Hematopoietic multipotent progenitor cell treated with erythropoietin and hydrocortisone succinate and interleukin-3 and kit ligand, for 4 days (in vitro differentiated cells): ENCODE measurements at regions not wholly inside any gene's neighbourhood (a gene's known extent, or its start where the extent isn't known, plus 50 kb on each side); places are given as distances from the start of the nearest gene placed in this dataset.
"Not testable (repeated sequence)": the region's sequence is repeated elsewhere in the genome, so short reads cannot be mapped to it uniquely, and the experiment has no call there.

Experiments used
- DNase-seq: peaks from one replicate; pipeline ENCODE4 v3.0.0-alpha.2; 2015

DNA sequence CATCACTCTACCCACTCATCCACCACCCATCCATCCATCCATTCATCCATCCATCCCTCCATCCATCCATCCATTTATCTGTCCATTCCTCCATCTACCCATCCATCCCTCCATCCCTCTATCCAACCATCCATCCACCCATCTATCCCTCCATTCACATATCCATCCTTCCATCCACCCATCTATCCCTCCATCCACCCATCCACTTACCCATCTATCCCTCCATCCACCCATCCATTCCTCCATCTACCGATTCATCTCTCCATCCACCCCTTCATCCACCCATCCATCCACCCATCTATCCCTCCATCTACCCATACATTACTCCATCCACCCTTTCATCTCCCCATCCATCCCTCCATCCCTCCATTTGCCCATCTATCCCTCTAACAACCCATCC, 239.6 kb upstream of the SHH start:
- no peak for DNase-seq

DNA sequence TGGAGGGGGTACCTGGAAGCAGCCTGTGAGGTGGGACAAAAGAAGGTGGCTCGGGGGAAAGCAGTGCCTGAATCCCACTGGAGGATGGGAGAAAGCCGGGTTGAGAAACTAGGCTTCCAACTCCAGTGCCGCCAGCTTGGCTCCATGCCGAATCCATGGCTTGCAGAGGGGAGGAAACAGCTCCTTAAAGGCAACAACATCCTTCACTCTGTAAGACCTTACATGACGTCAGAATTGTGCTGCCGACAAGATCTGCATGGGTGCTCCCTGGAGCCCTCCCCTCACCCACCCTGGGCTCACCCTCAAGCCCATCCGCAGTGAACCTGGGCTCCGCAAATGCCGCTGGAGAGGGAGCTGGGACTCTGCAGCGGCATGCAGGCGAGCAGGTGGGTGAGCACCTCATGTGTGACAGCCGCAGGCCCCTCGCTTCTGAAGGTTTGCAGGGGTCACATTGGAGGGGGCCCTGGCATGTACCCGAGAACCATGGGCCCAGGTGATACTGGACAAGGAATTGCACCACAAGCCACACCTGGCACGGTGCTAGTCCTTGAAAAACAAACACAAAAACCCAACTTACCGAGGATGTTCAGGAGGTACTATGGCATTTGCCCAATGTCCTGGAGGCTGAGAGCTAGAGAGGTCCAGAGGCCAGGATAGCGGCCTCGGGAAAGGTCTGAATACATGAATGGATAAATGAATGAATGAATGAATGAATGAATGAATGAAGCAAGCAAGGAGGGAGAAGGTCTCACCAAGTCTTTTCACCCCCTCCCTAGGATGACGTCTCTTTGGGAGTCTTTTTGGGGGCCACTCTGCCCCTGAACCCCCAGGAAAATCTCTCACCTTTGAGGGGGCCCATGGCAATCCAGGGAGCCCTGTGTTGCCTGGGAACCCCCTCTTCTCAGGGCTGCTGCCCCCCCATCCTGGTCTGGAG, 238.6 kb upstream of the SHH start:
- no peak for DNase-seq

DNA sequence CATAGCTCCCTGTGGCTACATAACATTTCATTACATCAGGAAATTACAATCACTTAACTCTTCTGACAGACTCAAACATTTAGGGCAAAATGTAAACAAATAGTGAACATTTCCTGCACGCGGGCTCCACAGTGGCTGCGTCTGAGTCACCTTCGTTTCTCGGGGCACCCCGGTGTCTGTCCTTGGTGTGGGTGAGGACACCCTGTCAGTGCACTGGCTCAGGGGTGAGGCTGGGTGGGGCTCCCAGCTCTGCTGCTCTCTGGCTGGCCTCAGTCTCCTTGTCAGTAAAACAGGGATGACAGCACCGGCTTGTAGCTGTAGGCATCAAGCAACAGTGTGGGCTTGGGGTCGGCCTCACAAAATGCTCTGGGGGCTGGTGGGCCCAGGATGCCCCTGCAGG, 237.1 kb upstream of the SHH start:
- no peak for DNase-seq

DNA sequence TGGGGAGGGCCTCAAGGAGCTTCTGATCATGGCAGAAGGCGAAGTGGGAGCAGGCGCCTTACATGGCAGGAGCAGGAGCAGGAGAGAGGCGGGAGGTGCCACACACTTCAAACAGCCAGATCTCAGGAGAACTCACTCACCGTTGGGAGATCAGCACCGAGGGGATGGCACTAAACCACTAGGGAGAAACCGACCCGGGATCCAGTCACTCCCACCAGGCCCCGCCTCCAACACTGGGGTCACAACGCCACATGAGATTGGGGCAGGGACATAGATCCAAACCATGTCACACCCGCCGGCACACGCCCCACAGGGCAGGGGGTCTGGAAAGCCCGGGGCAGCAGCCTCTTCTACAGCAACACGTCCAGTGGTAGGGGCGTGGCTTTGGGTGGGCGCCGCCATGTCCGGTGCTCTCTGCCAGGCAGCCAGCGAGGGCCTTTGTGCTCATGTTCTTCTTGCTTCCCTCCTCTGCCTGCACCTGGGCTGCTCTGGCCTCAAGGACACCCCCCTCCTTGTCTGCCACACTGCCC, 233.8 kb upstream of the SHH start:
- no peak for DNase-seq

DNA sequence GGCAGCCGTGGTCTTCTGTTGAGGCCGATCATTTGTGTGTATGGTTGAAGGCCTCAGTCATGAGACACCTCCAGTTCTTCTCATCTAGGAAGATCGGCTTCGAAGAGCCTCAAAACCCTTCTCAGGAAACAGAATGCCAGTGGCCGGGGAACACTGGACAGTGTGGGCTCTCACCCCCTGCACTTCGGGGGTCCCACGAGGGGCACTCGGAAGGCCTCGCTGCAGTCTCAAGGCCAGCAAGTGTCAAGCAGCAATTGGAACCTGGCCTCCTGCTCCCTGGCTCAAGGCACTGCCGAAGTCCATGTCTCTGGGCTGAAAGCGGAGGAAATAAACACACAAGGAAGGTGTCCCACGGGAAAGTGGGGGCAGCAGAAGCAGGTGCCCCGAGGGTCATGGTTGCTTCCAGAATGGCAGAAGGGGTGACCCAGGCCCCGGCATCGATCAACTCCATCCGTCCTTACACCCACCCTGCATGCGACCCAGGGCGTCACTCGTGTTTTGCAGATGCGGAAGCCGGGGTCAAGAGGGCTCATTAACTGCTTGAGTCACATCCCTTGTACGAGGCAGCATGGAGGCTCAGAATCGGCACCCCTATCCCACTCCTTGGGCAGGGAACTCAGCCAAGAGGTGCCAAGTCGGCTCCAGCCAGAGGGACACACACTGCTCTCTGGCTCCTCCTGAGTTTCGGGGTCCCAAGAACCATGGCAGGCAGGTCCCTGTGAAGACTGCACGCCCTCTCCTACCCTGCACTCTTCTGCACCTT, 231.3 kb upstream of the SHH start:
- DNase-seq, result no peak

DNA sequence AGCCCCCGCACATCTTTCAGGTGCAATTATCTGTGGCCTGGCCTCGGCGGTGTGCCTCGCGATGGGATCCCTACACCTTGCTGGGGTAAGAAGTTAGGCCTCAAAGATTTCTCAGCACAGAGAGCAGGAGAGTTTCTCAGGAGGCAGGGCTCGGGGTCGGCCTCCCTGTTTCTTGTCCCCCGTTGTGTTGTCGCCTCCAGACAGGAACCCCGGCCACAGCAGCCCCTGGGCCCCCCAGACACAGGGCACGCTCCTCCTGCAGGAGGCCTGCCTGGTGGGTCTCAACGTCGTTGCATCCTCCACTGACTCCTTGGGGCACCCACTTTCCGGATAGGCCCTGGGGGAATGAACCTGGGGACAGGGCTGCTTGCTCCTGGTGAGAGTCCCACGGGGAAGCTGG, 229.1 kb upstream of the SHH start:
- DNase-seq, result no peak

DNA sequence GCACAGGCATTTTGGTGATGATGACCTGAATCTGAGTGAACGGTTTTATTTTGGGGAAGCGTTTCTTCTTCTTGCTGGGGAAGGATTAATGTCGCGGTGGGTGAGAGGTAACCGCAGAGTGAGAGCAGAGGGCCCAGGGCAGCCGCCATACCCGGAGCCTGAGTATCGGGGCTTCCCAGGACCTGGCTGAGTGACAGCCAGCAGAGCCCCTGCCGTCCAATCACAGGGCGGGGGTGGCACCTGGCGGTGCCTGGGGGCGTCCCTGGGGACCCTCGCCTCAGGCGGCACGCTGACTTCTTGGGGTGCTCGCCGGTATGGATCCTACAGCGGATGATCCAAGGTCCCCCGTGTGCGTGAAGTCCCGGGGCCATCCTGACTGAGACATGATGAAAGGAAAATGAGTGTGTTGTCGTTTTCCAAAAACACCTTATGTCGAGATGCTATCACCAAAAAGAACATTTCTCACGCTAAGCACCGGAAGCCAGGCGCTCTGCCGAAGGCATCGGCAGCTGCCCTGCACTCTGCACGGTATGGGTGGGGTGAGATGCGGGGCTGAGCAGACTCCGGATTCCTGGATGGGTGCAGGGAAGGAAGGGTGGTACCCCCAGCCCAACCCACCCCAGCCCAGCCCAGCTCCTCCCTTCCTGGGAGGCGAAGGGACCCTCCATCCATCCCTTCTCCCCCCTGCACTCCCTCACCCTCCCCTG, 227.9 kb upstream of the SHH start:
- no peak for DNase-seq

DNA sequence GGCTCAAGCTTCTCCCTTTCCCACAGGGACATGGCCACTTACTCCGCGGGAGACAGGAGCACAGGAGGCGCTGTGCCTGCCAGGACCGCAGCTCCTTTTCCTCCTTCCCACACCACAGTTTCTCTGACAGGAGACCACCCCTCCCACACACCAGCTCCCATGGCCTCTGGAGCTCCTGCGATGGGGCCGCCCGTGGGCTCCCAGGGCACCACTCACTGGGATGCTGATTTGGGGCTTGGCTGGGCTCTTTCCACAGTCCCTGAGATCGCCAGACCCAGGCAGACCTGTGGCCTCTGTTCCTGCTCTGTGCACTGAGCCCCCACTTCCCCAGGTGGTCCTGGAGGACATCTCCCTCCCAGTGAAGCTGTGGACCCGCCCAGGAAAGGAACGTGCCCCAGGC, 226.9 kb upstream of the SHH start:
- no peak for DNase-seq

DNA sequence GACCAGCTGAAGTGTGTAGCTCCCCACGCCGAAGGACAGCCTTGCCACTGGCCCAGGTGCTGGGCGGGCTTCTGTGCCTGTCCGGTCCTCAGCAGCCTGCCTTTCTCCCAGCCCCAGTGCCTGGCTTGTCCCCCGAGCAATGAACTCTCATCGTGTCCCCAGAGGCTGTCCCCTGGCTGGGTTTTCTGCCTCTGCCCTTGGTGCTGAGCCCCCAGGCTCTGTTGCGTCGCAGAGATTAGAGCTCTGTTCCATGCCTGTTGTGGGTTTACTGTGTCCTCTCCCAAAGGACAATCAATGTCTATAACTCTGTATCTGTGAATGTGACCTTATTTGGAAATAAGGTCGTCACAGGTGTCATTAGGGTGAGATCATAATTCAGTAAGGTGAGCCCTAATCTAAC, 226.1 kb upstream of the SHH start:
- no peak for DNase-seq

DNA sequence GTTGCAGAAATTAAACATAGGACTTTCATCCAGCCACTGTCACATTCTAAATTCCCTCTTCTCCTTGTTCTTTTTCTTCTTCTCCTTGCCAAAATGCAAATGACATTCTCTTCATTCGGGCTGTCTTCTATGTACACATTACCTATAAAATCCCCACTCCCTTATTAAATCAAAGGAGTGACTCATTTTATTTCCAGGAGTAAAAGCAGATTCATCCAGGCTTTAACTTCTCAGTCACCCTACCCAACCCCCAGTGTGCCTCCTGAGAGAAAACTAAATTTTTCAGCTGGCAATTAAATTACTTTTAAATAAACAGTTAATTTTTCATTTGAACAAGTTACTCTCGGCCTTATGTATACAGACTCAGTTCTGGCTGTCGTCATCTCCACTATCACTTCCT, 223.9 kb upstream of the SHH start:
- DNase-seq, result no peak

DNA sequence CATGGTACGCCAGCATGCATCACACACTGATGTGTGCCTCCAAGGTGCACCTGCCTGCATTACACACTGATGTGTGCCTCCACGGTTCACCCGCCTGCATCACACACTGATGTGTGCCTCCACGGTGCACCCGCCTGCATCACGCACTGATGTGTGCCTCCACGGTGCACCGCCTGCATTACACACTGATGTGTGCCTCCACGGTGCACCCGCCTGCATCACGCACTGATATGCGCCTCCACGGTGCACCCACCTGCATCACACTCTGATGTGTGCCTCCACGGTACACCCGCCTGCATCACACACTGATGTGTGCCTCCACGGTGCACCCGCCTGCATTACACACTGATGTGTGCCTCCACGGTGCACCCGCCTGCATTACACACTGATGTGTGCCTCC, 223.1 kb upstream of the SHH start:
- not testable (repeated sequence) for DNase-seq

DNA sequence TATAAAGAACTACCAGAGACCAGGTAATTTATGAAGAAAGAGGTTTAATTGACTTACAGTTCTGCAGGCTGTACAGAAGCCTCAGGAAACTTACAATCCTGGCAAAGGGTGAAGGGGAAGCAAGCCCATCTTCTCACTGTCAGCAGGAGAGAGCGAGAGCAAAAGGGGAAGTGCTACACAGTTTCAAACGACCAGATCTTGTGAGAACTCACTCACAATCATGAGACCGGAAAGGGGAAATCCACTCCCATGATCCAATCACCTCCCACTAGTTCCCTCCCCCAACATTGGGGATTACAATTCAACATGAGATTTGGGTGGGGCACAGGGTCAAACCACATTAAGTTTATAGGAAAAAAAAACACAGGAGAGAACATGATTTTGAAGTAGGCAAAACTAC, 222.1 kb upstream of the SHH start:
- peak; percentile 85 for DNase-seq

DNA sequence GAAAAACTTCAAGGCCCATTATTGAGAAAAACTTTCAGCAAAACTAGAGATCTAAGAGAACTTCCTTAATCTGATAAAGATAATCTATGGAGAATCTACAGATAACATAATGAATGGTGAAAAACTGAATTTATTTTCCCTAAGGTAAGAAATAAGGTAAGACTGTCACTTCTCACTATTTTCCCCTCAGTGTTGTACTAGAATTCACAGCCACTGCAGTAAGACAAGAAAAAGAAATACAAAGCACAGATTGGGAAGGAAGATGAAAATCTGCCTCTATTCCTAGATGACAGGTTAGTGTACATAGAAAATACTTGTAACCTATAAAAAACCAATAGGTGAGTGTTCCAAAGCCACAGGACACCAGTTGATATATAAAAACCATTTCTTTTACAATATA, 220.7 kb upstream of the SHH start:
- DNase-seq, result no peak

DNA sequence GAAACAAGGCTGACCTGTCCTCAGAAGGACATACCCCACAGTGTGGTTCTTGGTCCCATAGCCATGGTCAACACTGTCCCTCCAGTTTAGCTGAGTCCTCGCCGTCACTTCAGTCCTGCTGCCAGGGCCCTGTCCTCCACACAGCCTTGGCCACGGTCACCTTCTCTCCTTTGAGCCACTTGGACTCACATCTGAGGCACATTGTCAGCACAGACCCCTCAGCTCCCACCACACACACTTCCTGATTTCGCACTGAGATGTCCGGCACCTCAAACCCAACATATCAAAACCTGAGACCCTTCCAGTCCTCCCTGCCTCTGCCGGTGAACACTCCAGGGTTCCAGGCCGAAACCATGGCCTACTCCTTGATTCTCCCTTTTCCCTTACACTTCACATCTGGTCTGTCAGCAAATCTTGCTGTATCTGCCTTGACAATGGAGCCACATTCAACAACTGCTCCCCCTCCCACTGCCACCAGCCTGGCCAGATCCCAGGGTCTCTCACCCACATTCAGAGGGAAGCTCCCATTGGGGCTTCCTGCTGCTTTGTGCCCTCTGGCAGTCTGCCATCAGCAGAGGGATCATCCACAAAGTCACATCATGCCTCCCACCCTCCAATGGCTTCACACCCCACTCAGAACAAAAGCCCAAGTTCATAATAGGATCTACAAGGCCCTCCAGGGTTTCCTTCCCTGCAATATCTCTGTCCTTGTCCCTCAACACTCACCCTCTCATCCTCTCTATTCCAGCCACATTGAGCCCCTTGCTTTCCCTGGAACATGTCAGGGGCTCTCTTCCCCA, 219.6 kb upstream of the SHH start:
- no peak for DNase-seq

DNA sequence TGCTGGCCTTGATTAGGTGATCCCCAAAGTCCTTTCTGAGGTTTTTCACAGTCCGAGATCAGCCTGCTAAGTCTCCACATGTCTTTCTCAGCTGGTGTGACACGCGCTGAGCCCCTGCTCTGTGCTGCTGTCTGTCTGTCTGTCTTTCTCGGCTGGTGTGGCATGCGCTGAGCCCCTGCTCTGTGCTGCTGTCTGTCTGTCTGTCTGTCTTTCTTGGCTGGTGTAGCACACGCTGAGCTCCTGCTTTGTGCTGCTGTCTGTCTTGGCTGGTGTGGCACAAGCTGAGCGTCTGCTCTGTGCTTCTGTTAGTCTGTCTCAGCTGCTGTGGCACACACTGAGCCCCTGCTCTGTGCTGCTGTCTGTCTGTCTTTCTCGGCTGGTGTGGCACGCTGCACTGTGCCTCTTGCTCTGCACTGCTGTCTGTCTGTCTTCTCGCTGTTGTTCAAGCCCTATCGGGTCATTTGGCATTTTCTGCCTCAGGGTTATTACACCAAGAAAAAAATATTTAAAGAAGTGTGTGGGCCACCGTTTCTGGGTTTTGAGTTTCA, 217.3 kb upstream of the SHH start:
- DNase-seq, result no peak

DNA sequence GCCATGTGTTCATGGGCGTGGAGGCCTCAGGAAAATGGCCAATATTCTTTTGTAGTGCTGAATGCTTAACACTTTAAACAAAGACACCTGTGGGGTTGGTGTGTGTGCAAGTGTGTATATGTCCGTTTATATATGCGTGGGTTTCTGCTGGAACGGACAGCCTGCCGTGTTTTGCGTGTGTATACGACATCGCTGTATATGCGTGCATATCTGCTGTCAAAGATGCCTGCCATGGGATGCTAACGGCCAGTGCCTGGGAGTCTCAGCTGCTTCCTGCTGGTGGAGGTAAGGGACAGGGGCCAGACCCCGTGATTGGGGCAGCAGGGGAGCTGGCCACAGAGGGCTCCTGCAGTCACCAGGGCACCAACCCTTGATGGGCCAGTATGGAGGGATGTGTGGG, 216.3 kb upstream of the SHH start:
- DNase-seq, result no peak

DNA sequence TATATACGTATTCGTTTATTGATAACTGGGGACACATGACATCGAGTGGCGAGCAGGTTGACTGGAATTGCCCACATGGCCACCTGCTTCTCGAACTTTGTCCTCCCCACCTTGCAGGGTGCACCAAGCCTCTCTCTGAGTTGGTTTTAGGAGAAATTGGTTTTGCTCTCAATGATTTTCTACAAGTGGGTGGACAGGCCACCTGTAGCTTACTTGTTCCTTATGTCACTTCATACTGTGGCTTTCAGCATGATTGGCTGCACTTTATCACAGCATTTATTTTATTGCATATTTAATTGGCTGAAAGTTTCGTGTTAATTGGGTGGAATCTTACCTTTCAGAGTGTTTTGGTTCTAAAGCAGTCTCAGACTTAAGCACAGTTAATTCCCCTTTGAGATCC, 215.6 kb upstream of the SHH start:
- DNase-seq, result no peak

DNA sequence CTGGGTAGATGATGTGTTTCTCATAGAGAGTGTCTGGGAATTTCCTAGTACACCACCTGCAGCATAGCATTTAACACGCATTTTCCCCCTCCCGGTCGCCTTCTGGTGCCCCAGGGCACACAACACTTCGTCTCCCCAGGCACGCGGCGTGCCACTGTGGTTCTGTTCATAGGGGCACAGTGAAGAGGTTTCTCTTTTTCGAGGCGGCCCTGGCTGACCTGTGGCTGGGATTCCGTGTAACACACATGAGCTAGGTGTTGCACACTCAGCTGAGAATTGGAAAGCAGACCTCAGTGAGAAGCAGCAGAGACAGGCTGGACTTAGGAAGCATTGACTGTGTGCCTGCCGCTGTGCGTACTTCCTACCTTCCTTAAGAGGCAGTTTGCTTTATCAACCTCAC, 214.3 kb upstream of the SHH start:
- no peak for DNase-seq

DNA sequence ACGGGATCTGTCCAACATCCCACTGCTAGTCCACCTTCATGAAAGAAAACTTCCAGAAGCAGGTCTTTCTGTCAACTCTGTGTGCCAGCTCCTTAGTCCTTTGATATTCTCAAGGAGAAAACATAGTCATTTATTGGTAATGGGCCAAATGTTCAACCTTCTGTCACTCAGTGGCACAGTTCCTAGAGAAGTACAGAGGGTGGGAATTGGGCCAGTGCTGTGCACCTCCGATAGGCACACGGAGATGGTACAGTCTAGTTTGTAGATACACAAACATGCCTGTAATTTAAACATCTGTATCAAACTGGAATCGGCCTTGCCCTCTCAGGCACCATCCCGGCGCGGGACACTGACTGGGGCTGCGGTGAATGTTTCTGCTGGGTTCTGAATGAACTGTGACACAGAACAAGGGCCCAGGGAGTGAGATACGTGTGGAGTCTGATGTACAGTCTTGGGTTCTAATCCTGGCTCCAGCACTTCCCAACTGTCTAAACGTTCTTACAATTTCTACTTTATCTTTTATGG, 213.9 kb upstream of the SHH start:
- DNase-seq, result no peak

DNA sequence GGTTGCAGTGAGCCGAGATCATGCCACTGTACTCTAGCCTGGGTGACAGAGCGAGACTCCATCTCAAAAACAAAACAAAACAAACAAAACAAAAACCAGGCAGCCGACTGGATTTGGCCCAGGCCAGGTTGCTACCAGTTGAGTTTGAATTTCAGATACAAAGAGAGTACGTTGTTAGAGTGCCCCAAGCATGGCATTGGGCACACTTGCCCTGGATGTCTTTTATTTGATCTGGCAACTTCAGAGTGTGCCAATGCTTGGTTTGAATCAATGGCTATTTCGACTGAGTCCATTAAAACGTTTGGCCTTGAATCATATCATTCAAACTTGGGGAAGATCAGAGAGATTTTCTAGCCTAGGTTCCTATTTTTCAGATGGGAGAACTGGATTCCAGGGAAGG, 213.4 kb upstream of the SHH start:
- DNase-seq, result no peak

DNA sequence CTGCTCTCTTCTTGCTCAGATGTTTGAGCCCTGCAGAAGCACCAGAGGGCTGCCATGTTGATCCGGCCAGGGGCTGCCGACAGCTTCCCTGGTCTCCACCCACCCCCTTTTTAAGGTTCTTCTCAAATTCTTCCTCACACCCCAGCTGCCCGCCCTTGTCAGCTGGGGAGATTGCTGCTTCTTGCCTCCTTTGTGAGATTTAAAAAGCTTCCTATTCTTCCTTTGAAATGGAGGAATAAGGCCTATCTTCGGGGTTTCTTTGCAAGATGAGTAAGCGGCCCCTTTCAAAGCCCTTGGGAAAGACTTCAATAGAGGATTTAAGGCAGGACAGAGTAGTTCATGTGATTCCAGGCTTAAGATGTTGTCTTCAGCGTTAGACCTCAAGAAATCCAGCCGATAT, 211.9 kb upstream of the SHH start:
- DNase-seq, result no peak
